ENCODE measurements at regions not wholly inside any gene's neighbourhood (a gene's known extent, or its start where the extent isn't known, plus 50 kb on each side); places are given as distances from the start of the nearest gene placed in this dataset.

DNA sequence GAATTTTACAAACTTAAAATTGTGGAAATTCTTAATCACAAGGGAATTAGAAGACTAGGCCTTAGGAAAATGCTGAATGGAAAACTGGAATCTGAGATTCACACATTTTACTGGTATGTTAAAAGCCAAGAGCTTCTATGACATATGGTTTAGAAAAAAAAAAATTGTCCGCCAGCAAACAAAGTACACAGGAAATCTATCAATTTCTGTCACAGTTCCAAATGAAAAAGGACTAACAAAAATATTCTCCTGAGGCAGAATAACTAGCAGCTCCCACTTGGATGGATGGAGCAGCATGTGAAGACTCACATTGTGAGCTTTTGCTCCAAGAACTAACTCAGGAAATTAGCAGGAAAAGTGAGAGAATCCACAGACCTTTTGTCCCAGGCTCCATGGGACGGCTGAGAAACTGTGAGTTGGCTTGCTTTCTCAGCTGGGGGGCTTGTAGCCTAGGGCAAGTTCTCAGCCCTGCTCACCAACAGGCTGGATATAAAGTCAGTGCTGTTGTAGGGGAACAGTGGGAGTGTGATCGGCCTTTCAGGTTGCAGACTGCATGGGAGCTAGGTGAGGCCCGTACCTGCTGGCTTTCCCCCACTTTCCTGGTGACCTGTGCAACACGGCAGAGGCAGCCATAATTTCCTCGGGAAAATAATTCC is 731.1 kb upstream of the SGO1 start:
- Histone ChIP-seq H2BK20ac (ENCODE audit: low read depth, low read length) (no peak overlapping the region), H3K4me2 (ENCODE audit: low read depth, low read length) (no peak overlapping the region), H3K9me3 (ENCODE audit: control insufficient read depth, insufficient read depth, low read length) (peaks cover 7% of the 10 kb centered on the region; the same call in 1 of the 2 replicates), H3K4me3 (ENCODE audit: insufficient read depth, low read depth, low read length) (no peak overlapping the region), H4K20me1 (ENCODE audit: insufficient read depth, low read length) (no peaks in the 10 kb centered on the region), H2BK120ac (ENCODE audit: low read depth, low read length) (no peak overlapping the region), H3K36me3 (ENCODE audit: control insufficient read depth, insufficient read depth, low read length) (no peaks in the 10 kb centered on the region), H3K23ac (ENCODE audit: low read depth, low read length) (no peak overlapping the region), H3K14ac (replicated peaks; ENCODE audit: low read depth, low read length) (no peak overlapping the region), H3K9ac (ENCODE audit: low read depth, low read length) (no peak overlapping the region), H3K4me1 (ENCODE audit: control insufficient read depth, insufficient read depth, low read length) (no peaks in the 10 kb centered on the region), H2AK9ac (replicated peaks; ENCODE audit: low read depth, low read length, poor library complexity) (no peak overlapping the region), H2AFZ (replicated peaks; ENCODE audit: low read length, poor library complexity) (no peak overlapping the region), H2BK15ac (ENCODE audit: low read depth, low read length) (no peak overlapping the region), H3K4ac (ENCODE audit: low read depth, low read length) (no peak overlapping the region), H3K27ac (ENCODE audit: insufficient read depth, low read length) (no peak overlapping the region), H2AK5ac (ENCODE audit: low read depth, low read length) (no peak overlapping the region), H3K18ac (ENCODE audit: low read depth, low read length) (no peak overlapping the region), H3K27me3 (ENCODE audit: control insufficient read depth, insufficient read depth, low read length) (no peaks in the 10 kb centered on the region), H2BK5ac (ENCODE audit: low read depth, low read length, poor library complexity, severe bottlenecking) (no peak overlapping the region), H4K8ac (ENCODE audit: low read depth in 2 of 2, low read length in 2 of 2) (no peak overlapping the region), H4K5ac (ENCODE audit: low read depth, low read length) (no peak overlapping the region), H3K56ac (ENCODE audit: extremely low read depth, insufficient read depth, low read length) (no peak overlapping the region), H3K79me1 (ENCODE audit: low read depth in 1 of 2, low read length in 2 of 2) (no peaks in the 10 kb centered on the region), H4K91ac (ENCODE audit: insufficient read depth, low read depth, low read length) (no peak overlapping the region), H3K9me1 (ENCODE audit: insufficient read depth, low read length) (no peaks in the 10 kb centered on the region)
- BruUV-seq (replicated peaks) = no TSS peak
- ATAC-seq (ENCODE audit: low read depth) (no peak), DNase-seq (no peak)
- dilution Hi-C loops (cut with HindIII; ENCODE audit: low sequenced_read_pairs, unreplicated experiment) (no loop called here), intact Hi-C loops (cut with micrococcal nuclease) (no loop called here), in situ Hi-C loops (cut with MboI; ENCODE audit: low sequenced_read_pairs) (no loop called here)
- no CpG with 5 or more reads among the region's 6 CpGs for WGBS, 2 experiments (ENCODE audit: extremely low coverage in 2 of 2, insufficient read length in 1 of 2)
- ChIA-PET POLR2A (ENCODE audit: unreplicated experiment) (no interaction called here), CTCF (interaction anchor here (0.6 kb wide), 1 partner anchor 96 kb away, joined by 5 read pairs; no protein-coding TSS in a partner anchor)
- TF ChIP-seq CTCF (conservative IDR thresholded peaks at IDR 0.05; ENCODE audit: low read depth, low read length) (no peak), ELK1 (IDR thresholded peaks at IDR 0.05; ENCODE audit: borderline replicate concordance, low read depth, low read length) (no peak)
